HCT116 (cell line): ENCODE measurements at regions not wholly inside any gene's neighbourhood (a gene's known extent, or its start where the extent isn't known, plus 50 kb on each side); places are given as distances from the start of the nearest gene placed in this dataset.

Experiments used
- ATAC-seq: fragments of 200-7000 bp; cut with Tn5 transposase; 2 replicates; pipeline ENCODE4 v1.9.1; 2020; ENCODE audit warnings: mild to moderate bottlenecking, moderate library complexity
- BruUV-seq: library from RNA; stranded (reverse); fragments of 400-500 nt; replicated peaks from 2 replicates; lab custom pipeline; 2021; lab: Mats Ljungman, UMichigan
- CTCF ChIA-PET: fragments of 300-600 bp; sonication (Branson Sonifier 250); formaldehyde crosslinking; loops from one replicate; lab custom pipeline; 2021; ENCODE audit warnings: antibody characterized with exemption; lab: Charles Lee
- POLR2A ChIA-PET: fragments of 300-600, 350-600 bp; sonication (Branson Sonifier 250); formaldehyde crosslinking; loops from one replicate; lab custom pipeline; 2021; ENCODE audit warnings: antibody characterized with exemption; lab: Charles Lee
- RAD21 ChIA-PET, 2 experiments: fragments of 300-600 bp; sonication (Branson Sonifier 250); formaldehyde crosslinking; loops; one replicate each; lab custom pipeline; 2023; ENCODE audit warnings: low total read pairs in 2 of 2; ENCODE audit not compliant: uncharacterized antibody in 2 of 2, unreplicated experiment in 2 of 2, low non-redundant PET in 1 of 2; lab: Charles Lee
- DNase-seq: peaks from one replicate; pipeline ENCODE4 v3.0.0-alpha.2; 2010; ENCODE audit warnings: low read depth, low spot score
- H2AFZ ChIP-seq: fragments of 200-600 bp; shearing (Covaris generic), sonication (generic); 2 replicates; pipeline ENCODE4 v1.6.1; 2017; ENCODE audit warnings: low read depth, mixed run types, mixed read lengths, antibody characterized with exemption, low read length; ENCODE audit not compliant: poor library complexity, severe bottlenecking
- H3K27ac ChIP-seq: 2 replicates; pipeline ENCODE4 v1.5.1; 2012; ENCODE audit warnings: low read depth, low read length
- H3K27me3 ChIP-seq: fragments of 200-600 bp; sonication (generic); 2 replicates; pipeline ENCODE4 v1.6.1; 2016; ENCODE audit warnings: mixed run types, low read length, mixed read lengths; ENCODE audit not compliant: insufficient read depth
- H3K36me3 ChIP-seq, 2 experiments: fragments of 200-500 bp in 1 of 2; fragments of 200-600 bp in 1 of 2; sonication (Bioruptor generic) in 1 of 2; sonication (generic) in 1 of 2; 2 replicates each; pipeline versions ENCODE4 v1.5.1 to v1.6.1; 2014 to 2016; ENCODE audit warnings: low read length in 2 of 2, inconsistent platforms in 1 of 2, mixed read lengths in 1 of 2, mixed run types in 1 of 2; ENCODE audit not compliant: insufficient read depth in 2 of 2, control insufficient read depth in 1 of 2
- H3K4me1 ChIP-seq, 2 experiments: fragments of 200-600 bp in 1 of 2; sonication (generic) in 1 of 2; 2 replicates each; pipeline versions ENCODE4 v1.5.1 to v1.6.1; 2012 to 2017; ENCODE audit warnings: low read length in 2 of 2, inconsistent platforms in 1 of 2, mild to moderate bottlenecking in 1 of 2, mixed read lengths in 1 of 2, mixed run types in 1 of 2, moderate library complexity in 1 of 2; ENCODE audit not compliant: insufficient read depth in 2 of 2, control insufficient read depth in 1 of 2
- H3K4me2 ChIP-seq: fragments of 200-600 bp; sonication (generic); 2 replicates; pipeline ENCODE4 v1.6.1; 2017; ENCODE audit warnings: mixed run types, low read length, mixed read lengths
- H3K4me3 ChIP-seq, 2 experiments: fragments of 200-600 bp in 1 of 2; sonication (generic) in 1 of 2; replicated peaks in 1 of 2; 2 replicates each; pipeline ENCODE4 v1.5.1; 2011 to 2016; ENCODE audit warnings: low read length in 2 of 2, control low read depth in 1 of 2, low read depth in 1 of 2, mild to moderate bottlenecking in 1 of 2, mixed read lengths in 1 of 2, mixed run types in 1 of 2
- H3K79me2 ChIP-seq: fragments of 200-600 bp; sonication (generic); 2 replicates; pipeline ENCODE4 v1.6.1; 2017; ENCODE audit warnings: mild to moderate bottlenecking, mixed run types, low read length, moderate library complexity, mixed read lengths; ENCODE audit not compliant: insufficient read depth
- H3K9ac ChIP-seq: fragments of 200-600 bp; sonication (generic); 2 replicates; pipeline ENCODE4 v1.6.1; 2016; ENCODE audit warnings: low read length, mixed read lengths
- H3K9me2 ChIP-seq: fragments of 200-600 bp; sonication (generic), shearing (Covaris generic); 2 replicates; pipeline ENCODE4 v1.6.1; 2017; ENCODE audit warnings: mixed run types, mild to moderate bottlenecking, moderate library complexity; ENCODE audit not compliant: insufficient read depth
- H3K9me3 ChIP-seq, 2 experiments: fragments of 200-500 bp in 1 of 2; fragments of 200-600 bp in 1 of 2; sonication (Bioruptor generic) in 1 of 2; sonication (generic) in 1 of 2; 2 replicates each; pipeline ENCODE4 v1.6.1; 2014 to 2017; ENCODE audit warnings: low read length in 2 of 2, mixed read lengths in 2 of 2, inconsistent platforms in 1 of 2, low read depth in 1 of 2, mild to moderate bottlenecking in 1 of 2, mixed run types in 1 of 2, moderate library complexity in 1 of 2; ENCODE audit not compliant: control insufficient read depth in 1 of 2, insufficient read depth in 1 of 2
- H4K20me1 ChIP-seq: fragments of 200-600 bp; sonication (generic), shearing (Covaris generic); 2 replicates; pipeline ENCODE4 v1.6.1; 2017; ENCODE audit warnings: mixed run types, mild to moderate bottlenecking, moderate library complexity; ENCODE audit not compliant: insufficient read depth
- ATF3 ChIP-seq: IDR thresholded peaks from 2 replicates; pipeline ENCODE4 v1.6.1; 2012
- CBX3 ChIP-seq: IDR thresholded peaks from 2 replicates; pipeline ENCODE4 v1.6.1; 2012; ENCODE audit warnings: low read depth
- CEBPB ChIP-seq: IDR thresholded peaks from 2 replicates; pipeline ENCODE4 v1.6.1; 2012; ENCODE audit warnings: low read depth
- CTCF ChIP-seq, 3 experiments: fragments of 200-600 bp in 1 of 3; sonication (generic) in 1 of 3; IDR thresholded peaks in 2 of 3; conservative IDR thresholded peaks in 1 of 3; 2 replicates each; pipeline ENCODE4 v1.5.1; 2012 to 2017; ENCODE audit warnings: low read depth in 2 of 3, low read length in 2 of 3, antibody characterized with exemption in 1 of 3, borderline replicate concordance in 1 of 3, control low read depth in 1 of 3, mild to moderate bottlenecking in 1 of 3, mixed read lengths in 1 of 3, mixed run types in 1 of 3, moderate library complexity in 1 of 3; ENCODE audit not compliant: insufficient read depth in 1 of 3
- EZH2 ChIP-seq: fragments of 200-600 bp; sonication (generic); IDR thresholded peaks from 2 replicates; pipeline ENCODE4 v1.6.1; 2017; ENCODE audit warnings: antibody characterized with exemption, mixed run types
- FOSL1 ChIP-seq: IDR thresholded peaks from 2 replicates; pipeline ENCODE4 v1.6.1; 2012; ENCODE audit warnings: low read depth
- MAX ChIP-seq: IDR thresholded peaks from 2 replicates; pipeline ENCODE4 v1.6.1; 2012
- POLR2AphosphoS5 ChIP-seq: IDR thresholded peaks from 2 replicates; pipeline ENCODE4 v1.6.1; 2011; ENCODE audit warnings: mild to moderate bottlenecking, low read depth, low read length, moderate library complexity
- RAD21 ChIP-seq: IDR thresholded peaks from 2 replicates; pipeline ENCODE4 v1.6.1; 2012; ENCODE audit warnings: low read depth, mild to moderate bottlenecking
- REST ChIP-seq: IDR thresholded peaks from 2 replicates; pipeline ENCODE4 v1.6.1; 2012; ENCODE audit warnings: low read depth
- SIN3A ChIP-seq: IDR thresholded peaks from 2 replicates; pipeline ENCODE4 v1.6.1; 2012; ENCODE audit warnings: low read depth
- TCF7L2 ChIP-seq: IDR thresholded peaks from 2 replicates; pipeline ENCODE4 v1.7.0; 2011; ENCODE audit warnings: borderline replicate concordance, inconsistent platforms; ENCODE audit not compliant: insufficient read depth, insufficient read length; ENCODE audit errors: extremely low read depth
- ZFX ChIP-seq: fragments of 450-650 bp; IDR thresholded peaks from 2 replicates; pipeline ENCODE4 v1.6.1; 2017
- ZNF274 ChIP-seq: fragments of 200-500 bp; sonication (Bioruptor generic); IDR thresholded peaks from 2 replicates; pipeline ENCODE4 v1.6.1; 2014; ENCODE audit warnings: mild to moderate bottlenecking, low read depth, low read length, inconsistent platforms
- intact Hi-C: fragments of 100-400 bp; cut with micrococcal nuclease; formaldehyde crosslinking; loops from 2 replicates; pipeline ENCODE4 v1.10.0; 2022

GRCh38 chr18:7169601-7170000 lies 52.0 kb upstream of the LAMA1 start:
- H4K20me1 ChIP-seq, result no peaks in the 10 kb centered on the region
- no peaks in the 10 kb centered on the region for H3K36me3 ChIP-seq
- ChIA-PET RAD21 (no interaction called here), CTCF (no interaction called here), POLR2A (no interaction called here)
- H3K79me2 ChIP-seq, result no peaks in the 10 kb centered on the region
- H3K9me2 ChIP-seq, result no peaks in the 10 kb centered on the region
- no peak overlapping the region for H2AFZ ChIP-seq
- H3K9me3 ChIP-seq, result peaks cover 0 to 21% of the 10 kb centered on the region in 2 experiments; a peak in 1 of 4 replicates
- DNase-seq (no peak), ATAC-seq (no peak)
- H3K4me1 ChIP-seq, result no peaks in the 10 kb centered on the region
- no peak overlapping the region for H3K4me3 ChIP-seq
- H3K4me2 ChIP-seq, result no peak overlapping the region
- intact Hi-C loops, result no loop called here
- TF ChIP-seq MAX (no peak), TCF7L2 (no peak), EZH2 (no peak), SIN3A (no peak), FOSL1 (no peak), CBX3 (no peak), RAD21 (no peak)
- H3K9ac ChIP-seq, result no peak overlapping the region
- no TSS peak for BruUV-seq
- H3K27me3 ChIP-seq, result no peaks in the 10 kb centered on the region
- H3K27ac ChIP-seq, result no peak overlapping the region

- intact Hi-C loops, result no loop called here
- no peaks in the 10 kb centered on the region for H3K4me1 ChIP-seq
- H4K20me1 ChIP-seq, result no peaks in the 10 kb centered on the region
- ChIA-PET POLR2A (no interaction called here), RAD21 (no interaction called here), CTCF (interaction anchor here (1.3 kb wide), 1 partner anchor 9 kb away, joined by 4 read pairs; no protein-coding TSS in a partner anchor)
- TF ChIP-seq ZNF274 (no peak), POLR2AphosphoS5 (no peak), EZH2 (no peak), CEBPB (no peak), CBX3 (no peak), ATF3 (no peak), REST (no peak), CTCF (IDR thresholded peaks at IDR 0.05 in 2 of 3, conservative IDR thresholded peaks at IDR 0.05 in 1 of 3; ENCODE audit: borderline replicate concordance in 1 of 3, insufficient read depth in 1 of 3, low read depth in 2 of 3, low read length in 2 of 3) (no peak), ZFX (no peak), RAD21 (no peak)
- H3K27ac ChIP-seq, result no peak overlapping the region
- H3K4me2 ChIP-seq, result no peak overlapping the region
- H3K9me3 ChIP-seq, result peaks cover 0 to 21% of the 10 kb centered on the region in 2 experiments; a peak in 1 of 4 replicates
- H3K27me3 ChIP-seq, result no peaks in the 10 kb centered on the region
- no TSS peak for BruUV-seq
- DNase-seq (no peak), ATAC-seq (no peak)
- H3K79me2 ChIP-seq, result no peaks in the 10 kb centered on the region
- no peaks in the 10 kb centered on the region for H3K9me2 ChIP-seq
- no peak overlapping the region for H2AFZ ChIP-seq
- no peak overlapping the region for H3K9ac ChIP-seq
- H3K4me3 ChIP-seq, result no peak overlapping the region
- no peaks in the 10 kb centered on the region for H3K36me3 ChIP-seq
Observed at GRCh38 chr18:7168408-7168807, 50.8 kb upstream of the LAMA1 start.
